KMS-11 (cell line): ENCODE measurements at regions not wholly inside any gene's neighbourhood (a gene's known extent, or its start where the extent isn't known, plus 50 kb on each side); places are given as distances from the start of the nearest gene placed in this dataset.

Experiments used
- H2AFZ ChIP-seq: fragments of 200-600 bp; sonication (generic); 2 replicates; pipeline ENCODE4 v1.6.1; 2016; ENCODE audit warnings: antibody characterized with exemption, mixed run types, low read depth
- H3K27ac ChIP-seq: fragments of 200-600 bp; sonication (generic); 2 replicates; pipeline ENCODE4 v1.6.1; 2016; ENCODE audit warnings: mild to moderate bottlenecking, mixed run types
- H3K27me3 ChIP-seq: fragments of 200-600 bp; sonication (generic); 2 replicates; pipeline ENCODE4 v1.6.1; 2017; ENCODE audit warnings: mild to moderate bottlenecking, low read depth, mixed run types, moderate library complexity; ENCODE audit not compliant: insufficient read depth
- H3K36me3 ChIP-seq: fragments of 200-600 bp; sonication (generic); 2 replicates; pipeline ENCODE4 v1.6.1; 2017; ENCODE audit warnings: mild to moderate bottlenecking, mixed run types; ENCODE audit not compliant: insufficient read depth
- H3K4me1 ChIP-seq: fragments of 200-600 bp; sonication (generic); 2 replicates; pipeline ENCODE4 v1.6.1; 2016; ENCODE audit warnings: mild to moderate bottlenecking, low read depth, mixed run types; ENCODE audit not compliant: poor library complexity, severe bottlenecking
- H3K4me2 ChIP-seq: fragments of 200-600 bp; sonication (generic); 2 replicates; pipeline ENCODE4 v1.7.0; 2016; ENCODE audit warnings: mild to moderate bottlenecking, mixed run types
- H3K4me3 ChIP-seq: fragments of 200-600 bp; sonication (generic); IDR thresholded peaks from 2 replicates; pipeline ENCODE4 v1.6.1; 2017; ENCODE audit warnings: low read depth, low read length, mixed read lengths; ENCODE audit not compliant: insufficient read depth
- H3K79me2 ChIP-seq: fragments of 200-600 bp; sonication (generic); 2 replicates; pipeline ENCODE4 v1.6.1; 2016; ENCODE audit warnings: low read depth, mixed run types; ENCODE audit not compliant: insufficient read depth
- H3K9ac ChIP-seq: fragments of 200-600 bp; sonication (generic); 2 replicates; pipeline ENCODE4 v1.6.1; 2016; ENCODE audit warnings: mild to moderate bottlenecking, mixed run types
- H4K20me1 ChIP-seq: fragments of 200-600 bp; sonication (generic); 2 replicates; pipeline ENCODE4 v1.6.1; 2016; ENCODE audit warnings: mild to moderate bottlenecking, mixed run types; ENCODE audit not compliant: insufficient read depth
- TF ChIP-seq, protein P1 (sequence below): fragments of 200-600 bp; sonication (generic); conservative IDR thresholded peaks from 2 replicates; pipeline ENCODE4 v1.6.1; 2017; ENCODE audit warnings: low read depth, mild to moderate bottlenecking, antibody characterized with exemption, low read length, moderate library complexity, mixed read lengths

DNA sequence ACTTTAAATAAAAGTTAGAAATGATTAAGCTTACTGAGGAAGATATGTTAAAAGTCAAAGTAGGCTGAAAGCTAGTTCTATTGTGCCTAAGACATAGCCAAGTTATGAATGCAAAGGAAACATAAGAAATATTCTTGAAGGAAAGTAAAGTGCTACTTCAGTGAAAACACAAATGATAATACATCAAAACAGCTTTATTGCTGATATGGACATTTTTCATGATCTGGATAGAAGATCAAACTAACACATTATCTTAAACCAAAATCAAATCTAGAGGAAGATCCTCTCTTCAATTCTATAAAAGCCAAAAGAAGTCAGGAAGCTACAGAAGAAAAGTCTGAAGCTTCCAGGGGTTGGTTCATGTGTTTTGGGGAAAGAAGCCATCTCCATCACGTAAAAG lies 545.9 kb downstream of the COL11A1 start:
- H3K27ac ChIP-seq: no peak overlapping the region
- TF ChIP-seq, protein P1, sequence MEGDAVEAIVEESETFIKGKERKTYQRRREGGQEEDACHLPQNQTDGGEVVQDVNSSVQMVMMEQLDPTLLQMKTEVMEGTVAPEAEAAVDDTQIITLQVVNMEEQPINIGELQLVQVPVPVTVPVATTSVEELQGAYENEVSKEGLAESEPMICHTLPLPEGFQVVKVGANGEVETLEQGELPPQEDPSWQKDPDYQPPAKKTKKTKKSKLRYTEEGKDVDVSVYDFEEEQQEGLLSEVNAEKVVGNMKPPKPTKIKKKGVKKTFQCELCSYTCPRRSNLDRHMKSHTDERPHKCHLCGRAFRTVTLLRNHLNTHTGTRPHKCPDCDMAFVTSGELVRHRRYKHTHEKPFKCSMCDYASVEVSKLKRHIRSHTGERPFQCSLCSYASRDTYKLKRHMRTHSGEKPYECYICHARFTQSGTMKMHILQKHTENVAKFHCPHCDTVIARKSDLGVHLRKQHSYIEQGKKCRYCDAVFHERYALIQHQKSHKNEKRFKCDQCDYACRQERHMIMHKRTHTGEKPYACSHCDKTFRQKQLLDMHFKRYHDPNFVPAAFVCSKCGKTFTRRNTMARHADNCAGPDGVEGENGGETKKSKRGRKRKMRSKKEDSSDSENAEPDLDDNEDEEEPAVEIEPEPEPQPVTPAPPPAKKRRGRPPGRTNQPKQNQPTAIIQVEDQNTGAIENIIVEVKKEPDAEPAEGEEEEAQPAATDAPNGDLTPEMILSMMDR: no peak
- no peak overlapping the region for H3K9ac ChIP-seq
- H3K27me3 ChIP-seq: no peaks in the 10 kb centered on the region
- no peak overlapping the region for H2AFZ ChIP-seq
- no peaks in the 10 kb centered on the region for H4K20me1 ChIP-seq
- H3K79me2 ChIP-seq: no peaks in the 10 kb centered on the region
- H3K36me3 ChIP-seq: no peaks in the 10 kb centered on the region
- H3K4me3 ChIP-seq: no peak overlapping the region
- H3K4me1 ChIP-seq: no peaks in the 10 kb centered on the region
- no peak overlapping the region for H3K4me2 ChIP-seq

DNA sequence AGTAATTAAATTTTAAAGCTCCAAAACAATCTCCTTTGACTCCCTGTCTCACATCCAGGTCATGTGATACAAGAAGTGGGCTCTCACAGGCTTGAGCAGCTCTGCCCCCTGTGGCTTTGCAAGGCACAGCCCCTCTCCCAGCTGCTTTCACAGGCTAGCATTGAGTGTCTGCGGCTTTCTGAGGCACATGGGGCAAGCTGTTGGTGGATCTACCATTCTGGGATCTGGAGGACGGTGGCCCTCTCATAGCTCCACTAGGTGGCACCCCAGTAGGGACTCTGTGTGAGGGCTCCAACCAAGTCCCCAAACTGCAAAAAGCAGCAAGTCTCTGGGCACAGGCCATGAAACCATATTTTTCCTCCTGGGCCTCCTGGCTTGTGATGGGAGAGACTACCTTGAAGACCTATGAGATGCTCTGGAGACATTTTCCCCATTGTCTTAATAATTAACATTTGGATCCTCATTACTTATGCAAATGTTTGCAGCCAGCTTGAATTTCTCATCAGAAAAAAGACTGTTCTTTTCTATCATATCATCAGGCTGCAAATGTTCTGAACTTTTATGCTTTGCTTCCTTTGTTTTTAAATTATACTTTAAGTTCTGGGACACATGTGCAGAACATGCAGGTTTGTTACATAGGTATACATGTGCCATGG lies 554.1 kb upstream of the OLFM3 start:
- Histone ChIP-seq H3K9ac (no peak overlapping the region), H3K27ac (no peak overlapping the region), H3K79me2 (no peaks in the 10 kb centered on the region), H3K36me3 (no peaks in the 10 kb centered on the region), H3K4me3 (no peak overlapping the region), H3K27me3 (no peaks in the 10 kb centered on the region), H4K20me1 (no peaks in the 10 kb centered on the region), H2AFZ (no peak overlapping the region), H3K4me1 (no peaks in the 10 kb centered on the region), H3K4me2 (no peak overlapping the region)
- TF ChIP-seq, protein P1: peak; percentile 47; the same call in 1 of the 2 replicates

DNA sequence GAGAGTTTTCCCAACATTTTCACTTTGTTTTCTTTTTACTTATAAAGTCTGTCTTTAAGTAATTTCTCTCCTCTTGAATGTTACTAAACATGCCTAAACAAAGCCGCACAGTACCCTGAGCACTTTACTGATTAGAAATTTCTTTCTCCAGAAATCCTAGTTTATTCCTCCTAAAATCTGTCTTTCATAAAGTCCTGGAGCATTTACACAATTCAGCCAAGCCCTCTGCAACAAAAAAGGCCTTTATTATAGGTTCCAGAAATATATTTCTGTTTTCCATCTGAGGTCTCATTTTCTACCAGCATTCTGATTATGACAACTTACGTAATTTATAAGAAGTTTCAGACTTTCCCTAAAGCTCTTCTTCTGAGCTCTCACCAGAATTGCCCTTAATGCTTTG lies 549.5 kb upstream of the OLFM3 start:
- Histone ChIP-seq H3K4me3 (no peak overlapping the region), H3K4me1 (no peaks in the 10 kb centered on the region), H3K27ac (no peak overlapping the region), H3K4me2 (no peak overlapping the region), H3K79me2 (no peaks in the 10 kb centered on the region), H3K36me3 (no peaks in the 10 kb centered on the region), H2AFZ (no peak overlapping the region), H3K9ac (no peak overlapping the region), H4K20me1 (no peaks in the 10 kb centered on the region), H3K27me3 (no peaks in the 10 kb centered on the region)
- TF ChIP-seq, protein P1: no peak

DNA sequence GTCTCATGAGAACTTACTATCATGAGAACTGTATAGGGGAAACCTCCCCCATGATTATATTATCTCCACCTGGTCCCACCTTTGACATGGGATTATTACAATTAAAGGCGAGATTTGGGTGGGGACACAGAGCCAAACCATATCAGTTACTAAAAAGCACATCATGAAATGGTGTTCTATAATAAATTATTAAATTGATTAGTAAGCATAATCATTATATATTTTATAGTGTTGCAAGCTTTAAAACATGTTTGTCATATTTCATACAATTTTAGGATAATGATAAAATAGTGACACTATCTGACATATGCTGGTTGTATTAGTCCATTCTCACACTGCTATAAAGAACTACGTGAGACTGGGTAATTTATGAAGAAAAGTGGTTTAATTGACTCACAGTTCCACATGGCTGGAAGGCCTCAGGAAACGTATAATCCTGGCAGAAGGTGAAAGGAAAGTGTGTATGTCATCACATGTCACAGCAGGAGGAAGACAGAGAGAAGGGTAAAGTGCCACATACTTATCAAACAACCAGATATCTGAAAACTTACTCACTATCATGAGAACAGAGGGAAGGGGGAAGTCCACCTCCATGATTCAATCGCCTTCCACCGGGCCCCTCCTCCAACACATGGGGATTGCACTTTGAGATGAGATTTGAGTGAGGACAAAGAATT lies 539.2 kb upstream of the OLFM3 start:
- Histone ChIP-seq H2AFZ (no peak overlapping the region), H3K36me3 (no peaks in the 10 kb centered on the region), H3K4me2 (no peak overlapping the region), H4K20me1 (no peaks in the 10 kb centered on the region), H3K79me2 (no peaks in the 10 kb centered on the region), H3K4me3 (no peak overlapping the region), H3K27ac (no peak overlapping the region), H3K4me1 (no peaks in the 10 kb centered on the region), H3K27me3 (no peaks in the 10 kb centered on the region), H3K9ac (no peak overlapping the region)
- TF ChIP-seq, protein P1: no peak
